ENCODE measurements at regions not wholly inside any gene's neighbourhood (a gene's known extent, or its start where the extent isn't known, plus 50 kb on each side); places are given as distances from the start of the nearest gene placed in this dataset.

DNA sequence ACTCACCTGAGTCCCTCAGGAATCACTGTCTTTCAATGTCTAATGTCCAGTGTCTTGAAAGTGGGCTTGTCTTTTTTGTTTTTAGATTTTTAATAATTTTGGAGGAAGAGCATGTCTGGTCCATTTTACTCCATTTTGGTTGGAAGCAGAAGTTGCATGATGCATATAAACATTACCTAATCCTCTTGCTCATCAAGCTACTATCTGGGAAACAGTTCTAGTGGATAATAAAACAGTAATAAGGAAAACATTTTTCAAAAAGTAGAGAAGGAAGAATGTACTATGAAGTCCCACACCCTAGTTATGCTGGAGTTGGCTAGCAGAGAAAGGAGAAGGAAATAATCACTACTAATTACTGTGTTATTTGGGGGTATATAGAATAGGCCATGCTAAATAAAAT is 263.7 kb downstream of the ETAA1 start (continued):
- TF ChIP-seq EGR1 (IDR thresholded peaks at IDR 0.05; ENCODE audit: borderline replicate concordance in 1 of 2, low read depth in 2 of 2, low read length in 2 of 2) = no peak

GRCh38 chr2:67662222-67662621 is 265.1 kb downstream of the ETAA1 start:
- RAD21 ChIA-PET (ENCODE audit: unreplicated experiment) = no interaction called here
- in situ Hi-C loops (cut with MboI) (no loop called here), intact Hi-C loops (cut with micrococcal nuclease; ENCODE audit: unreplicated experiment) (no loop called here)
- Histone ChIP-seq H3K27me3 (replicated peaks in 1 of 2; ENCODE audit: control insufficient read depth in 2 of 2, insufficient read depth in 2 of 2, low read length in 1 of 2) (no peaks in the 10 kb centered on the region), H3K4me2 (ENCODE audit: control insufficient read depth, insufficient read depth) (no peak overlapping the region), H3K9me3 (replicated peaks; ENCODE audit: control insufficient read depth, insufficient read depth, low read length) (no peaks in the 10 kb centered on the region), H3K4me1 (ENCODE audit: control insufficient read depth, insufficient read depth, low read length) (no peaks in the 10 kb centered on the region), H2AFZ (ENCODE audit: control insufficient read depth, low read depth, low read length) (no peak overlapping the region), H3K79me2 (ENCODE audit: control insufficient read depth, insufficient read depth, low read length) (no peaks in the 10 kb centered on the region), H3K9ac (ENCODE audit: control insufficient read depth, insufficient read depth, low read length) (no peak overlapping the region), H3K36me3 (ENCODE audit: control insufficient read depth in 2 of 2, insufficient read depth in 2 of 2, low read length in 1 of 2) (no peaks in the 10 kb centered on the region), H4K20me1 (ENCODE audit: control insufficient read depth, insufficient read depth) (no peaks in the 10 kb centered on the region), H3K4me3 (no peak overlapping the region), H3K27ac (ENCODE audit: control insufficient read depth, insufficient read depth) (no peak overlapping the region)
- SMC1A ChIA-PET (ENCODE audit: uncharacterized antibody, unreplicated experiment) = no interaction called here
- BruUV-seq (replicated peaks) = no TSS peak
- ATAC-seq (no peak), FAIRE-seq (no peak), DNase-seq (ENCODE audit: low read depth, low spot score) (no peak)
- CTCF ChIA-PET = no interaction called here
- POLR2A ChIA-PET = no interaction called here
- no peak for TF ChIP-seq CHD2 (IDR thresholded peaks at IDR 0.05; ENCODE audit: borderline replicate concordance, low read depth, low read length)
- TF ChIP-seq CBX3 (IDR thresholded peaks at IDR 0.05; ENCODE audit: borderline replicate concordance, low read depth) = no peak
- no peak for TF ChIP-seq ZNF274 (IDR thresholded peaks at IDR 0.05; ENCODE audit: insufficient read depth, insufficient read length)
- TF ChIP-seq, protein P1, sequence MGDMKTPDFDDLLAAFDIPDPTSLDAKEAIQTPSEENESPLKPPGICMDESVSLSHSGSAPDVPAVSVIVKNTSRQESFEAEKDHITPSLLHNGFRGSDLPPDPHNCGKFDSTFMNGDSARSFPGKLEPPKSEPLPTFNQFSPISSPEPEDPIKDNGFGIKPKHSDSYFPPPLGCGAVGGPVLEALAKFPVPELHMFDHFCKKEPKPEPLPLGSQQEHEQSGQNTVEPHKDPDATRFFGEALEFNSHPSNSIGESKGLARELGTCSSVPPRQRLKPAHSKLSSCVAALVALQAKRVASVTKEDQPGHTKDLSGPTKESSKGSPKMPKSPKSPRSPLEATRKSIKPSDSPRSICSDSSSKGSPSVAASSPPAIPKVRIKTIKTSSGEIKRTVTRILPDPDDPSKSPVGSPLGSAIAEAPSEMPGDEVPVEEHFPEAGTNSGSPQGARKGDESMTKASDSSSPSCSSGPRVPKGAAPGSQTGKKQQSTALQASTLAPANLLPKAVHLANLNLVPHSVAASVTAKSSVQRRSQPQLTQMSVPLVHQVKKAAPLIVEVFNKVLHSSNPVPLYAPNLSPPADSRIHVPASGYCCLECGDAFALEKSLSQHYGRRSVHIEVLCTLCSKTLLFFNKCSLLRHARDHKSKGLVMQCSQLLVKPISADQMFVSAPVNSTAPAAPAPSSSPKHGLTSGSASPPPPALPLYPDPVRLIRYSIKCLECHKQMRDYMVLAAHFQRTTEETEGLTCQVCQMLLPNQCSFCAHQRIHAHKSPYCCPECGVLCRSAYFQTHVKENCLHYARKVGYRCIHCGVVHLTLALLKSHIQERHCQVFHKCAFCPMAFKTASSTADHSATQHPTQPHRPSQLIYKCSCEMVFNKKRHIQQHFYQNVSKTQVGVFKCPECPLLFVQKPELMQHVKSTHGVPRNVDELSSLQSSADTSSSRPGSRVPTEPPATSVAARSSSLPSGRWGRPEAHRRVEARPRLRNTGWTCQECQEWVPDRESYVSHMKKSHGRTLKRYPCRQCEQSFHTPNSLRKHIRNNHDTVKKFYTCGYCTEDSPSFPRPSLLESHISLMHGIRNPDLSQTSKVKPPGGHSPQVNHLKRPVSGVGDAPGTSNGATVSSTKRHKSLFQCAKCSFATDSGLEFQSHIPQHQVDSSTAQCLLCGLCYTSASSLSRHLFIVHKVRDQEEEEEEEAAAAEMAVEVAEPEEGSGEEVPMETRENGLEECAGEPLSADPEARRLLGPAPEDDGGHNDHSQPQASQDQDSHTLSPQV (IDR thresholded peaks at IDR 0.05) = no peak
- no peak for TF ChIP-seq ASH2L (IDR thresholded peaks at IDR 0.05; ENCODE audit: borderline replicate concordance, low read depth)
- no peak for TF ChIP-seq RFX5 (IDR thresholded peaks at IDR 0.05; ENCODE audit: low read depth, low read length)
- no peak for TF ChIP-seq STAT3 (IDR thresholded peaks at IDR 0.05; ENCODE audit: low read depth, low read length)
- no peak for TF ChIP-seq CEBPZ (IDR thresholded peaks at IDR 0.05; ENCODE audit: low read depth, low read length)
- TF ChIP-seq RCOR1 (conservative IDR thresholded peaks at IDR 0.05; ENCODE audit: low read depth, low read length) = no peak
- TF ChIP-seq YBX1 (IDR thresholded peaks at IDR 0.05) = no peak
- TF ChIP-seq CREM (IDR thresholded peaks at IDR 0.05; ENCODE audit: low read depth) = no peak
- no peak for TF ChIP-seq KAT2A (conservative IDR thresholded peaks at IDR 0.05; ENCODE audit: control insufficient read depth, low read depth, low read length)
- TF ChIP-seq SIX5 (IDR thresholded peaks at IDR 0.05; ENCODE audit: low read depth, low read length, severe bottlenecking) = no peak

Measured in GM12878 (cell line).